Uterus (tissue), 3 donors: ENCODE measurements at regions not wholly inside any gene's neighbourhood (a gene's known extent, or its start where the extent isn't known, plus 50 kb on each side); places are given as distances from the start of the nearest gene placed in this dataset.

Experiments
- DNase-seq, 2 donors: peaks; one replicate each; pipeline ENCODE4 v3.0.0-alpha.2; 2019 to 2020
- H3K27ac ChIP-seq, 2 donors: fragments of 200-600 bp; sonication (generic); 1 replicate in 1 of 2; 2 replicates in 1 of 2; pipeline ENCODE4 v1.5.1; 2016 to 2018
- H3K27me3 ChIP-seq, 2 donors: fragments of 200-600 bp; sonication (generic); one replicate each; pipeline ENCODE4 v1.5.1; 2018 to 2019; ENCODE audit warnings: control low read depth in 1 of 2
- H3K36me3 ChIP-seq, 2 donors: fragments of 200-600 bp; sonication (generic); one replicate each; pipeline ENCODE4 v1.5.1; 2019; ENCODE audit warnings: control low read depth in 1 of 2
- H3K4me1 ChIP-seq, 2 donors: fragments of 200-600 bp; sonication (generic); one replicate each; pipeline ENCODE4 v1.5.1; 2018 to 2019; ENCODE audit warnings: control low read depth in 1 of 2
- H3K4me3 ChIP-seq, 2 donors: fragments of 200-600 bp; sonication (generic); 1 replicate in 1 of 2; 2 replicates in 1 of 2; pipeline ENCODE4 v1.5.1; 2018 to 2019; ENCODE audit warnings: mild to moderate bottlenecking in 1 of 2
- H3K9me3 ChIP-seq, 2 donors: fragments of 200-600 bp; sonication (generic); one replicate each; pipeline ENCODE4 v1.5.1; 2019; ENCODE audit warnings: control low read depth in 1 of 2
- CTCF ChIP-seq, 4 experiments: fragments of 200-600 bp in 2 of 4; fragments of 450-650 bp in 2 of 4; sonication (generic) in 2 of 4; IDR thresholded peaks; one replicate each; pipeline ENCODE4 v1.5.1; 2016 to 2019; ENCODE audit warnings: antibody characterized with exemption in 4 of 4, mild to moderate bottlenecking in 2 of 4, moderate library complexity in 1 of 4
- POLR2A ChIP-seq, 2 donors: fragments of 450-650 bp; IDR thresholded peaks; one replicate each; pipeline ENCODE4 v1.6.1; 2016; ENCODE audit warnings: antibody characterized with exemption in 2 of 2, mild to moderate bottlenecking in 1 of 2, moderate library complexity in 1 of 2
- intact Hi-C: fragments of 100-400 bp; cut with DNase I; formaldehyde crosslinking; loops from one replicate; pipeline ENCODE4 v1.15.1; 2023; ENCODE audit warnings: low total_unique reads
- donor health status: DM: yes; HTN: yes; CAD: no.

- intact Hi-C loops, result no loop called here
- H3K27me3 ChIP-seq, result no peaks in the 10 kb centered on the region
- no peak for DNase-seq
- no peaks in the 10 kb centered on the region for H3K4me1 ChIP-seq
- TF ChIP-seq POLR2A (IDR thresholded peaks at IDR 0.05), result no peak
- no peak for TF ChIP-seq CTCF (IDR thresholded peaks at IDR 0.05)
- no peak overlapping the region for H3K27ac ChIP-seq
- H3K4me3 ChIP-seq, result no peak overlapping the region
- no peaks in the 10 kb centered on the region for H3K36me3 ChIP-seq
- H3K9me3 ChIP-seq, result no peaks in the 10 kb centered on the region
These were observed 129.9 kb upstream of the TNS3 start for GRCh38 chr7:47711776-47712175.

GRCh38 chr7:47710201-47710935 is 128.5 kb upstream of the TNS3 start:
- H3K27me3 ChIP-seq, result no peaks in the 10 kb centered on the region
- no peaks in the 10 kb centered on the region for H3K9me3 ChIP-seq
- no peaks in the 10 kb centered on the region for H3K4me1 ChIP-seq
- intact Hi-C loops, result no loop called here
- H3K36me3 ChIP-seq, result no peaks in the 10 kb centered on the region
- DNase-seq, result peak in 1 of 2 donors; percentile 79
- no peak for TF ChIP-seq POLR2A (IDR thresholded peaks at IDR 0.05)
- no peak for TF ChIP-seq CTCF (IDR thresholded peaks at IDR 0.05)
- H3K4me3 ChIP-seq, result no peak overlapping the region
- peak overlapping the region; percentile 29 to 55 for H3K27ac ChIP-seq

- Histone ChIP-seq H3K4me1 (no peaks in the 10 kb centered on the region), H3K36me3 (no peaks in the 10 kb centered on the region), H3K27ac (peak overlapping the region; percentile 29 to 55), H3K27me3 (no peaks in the 10 kb centered on the region), H3K4me3 (no peak overlapping the region), H3K9me3 (no peaks in the 10 kb centered on the region)
- TF ChIP-seq CTCF (IDR thresholded peaks at IDR 0.05) (no peak), POLR2A (IDR thresholded peaks at IDR 0.05) (no peak)
- DNase-seq, result no peak
- intact Hi-C loops, result no loop called here
These were observed 127.5 kb upstream of the TNS3 start for GRCh38 chr7:47709451-47709850.

GRCh38 chr7:47709051-47709450 is 127.1 kb upstream of the TNS3 start:
- TF ChIP-seq CTCF (IDR thresholded peaks at IDR 0.05) (no peak), POLR2A (IDR thresholded peaks at IDR 0.05) (no peak)
- Histone ChIP-seq H3K4me1 (no peaks in the 10 kb centered on the region), H3K27ac (peak overlapping the region in 1 of 2 donors; percentile 55), H3K9me3 (no peaks in the 10 kb centered on the region), H3K36me3 (no peaks in the 10 kb centered on the region), H3K27me3 (no peaks in the 10 kb centered on the region), H3K4me3 (no peak overlapping the region)
- intact Hi-C loops, result no loop called here
- no peak for DNase-seq

GRCh38 chr7:47707583-47707982 is 125.7 kb upstream of the TNS3 start:
- DNase-seq, result no peak
- no peaks in the 10 kb centered on the region for H3K27me3 ChIP-seq
- no peak overlapping the region for H3K27ac ChIP-seq
- TF ChIP-seq POLR2A (IDR thresholded peaks at IDR 0.05) (no peak), CTCF (IDR thresholded peaks at IDR 0.05) (no peak)
- H3K9me3 ChIP-seq, result no peaks in the 10 kb centered on the region
- H3K36me3 ChIP-seq, result no peaks in the 10 kb centered on the region
- intact Hi-C loops, result no loop called here
- no peaks in the 10 kb centered on the region for H3K4me1 ChIP-seq
- H3K4me3 ChIP-seq, result no peak overlapping the region
